ENCODE measurements at regions not wholly inside any gene's neighbourhood (a gene's known extent, or its start where the extent isn't known, plus 50 kb on each side); places are given as distances from the start of the nearest gene placed in this dataset.

GRCh38 chr11:71201936-71202597 lies 50.3 kb downstream of the SHANK2 start:
- no peak for DNase-seq (ENCODE audit: low spot score)

- no peak for DNase-seq (ENCODE audit: low spot score)
Measured at GRCh38 chr11:71201231-71201630, 51.1 kb downstream of the SHANK2 start.

GRCh38 chr11:71200761-71201160 lies 51.6 kb downstream of the SHANK2 start:
- no peak for DNase-seq (ENCODE audit: low spot score)

GRCh38 chr11:71200172-71200716 lies 52.1 kb downstream of the SHANK2 start:
- no peak for DNase-seq (ENCODE audit: low spot score)

GRCh38 chr11:71199226-71199820 lies 53.1 kb downstream of the SHANK2 start:
- DNase-seq (ENCODE audit: low spot score) = no peak

- no peak for DNase-seq (ENCODE audit: low spot score)
Measured at GRCh38 chr11:71198823-71199165, 53.6 kb downstream of the SHANK2 start.

GRCh38 chr11:71198141-71198822 lies 54.1 kb downstream of the SHANK2 start:
- DNase-seq (ENCODE audit: low spot score) = no peak

GRCh38 chr11:71197096-71197495 lies 55.3 kb downstream of the SHANK2 start:
- no peak for DNase-seq (ENCODE audit: low spot score)

- no peak for DNase-seq (ENCODE audit: low spot score)
Measured at GRCh38 chr11:71194710-71195109, 57.7 kb downstream of the SHANK2 start.

- no peak for DNase-seq (ENCODE audit: low spot score)
Measured at GRCh38 chr11:71193431-71193830, 58.9 kb downstream of the SHANK2 start.

- DNase-seq (ENCODE audit: low spot score) = no peak
Measured at GRCh38 chr11:71192629-71193028, 59.7 kb downstream of the SHANK2 start.

- DNase-seq (ENCODE audit: low spot score) = no peak
Measured at GRCh38 chr11:71191201-71191600, 61.2 kb downstream of the SHANK2 start.

- no peak for DNase-seq (ENCODE audit: low spot score)
Measured at GRCh38 chr11:71190551-71190950, 61.8 kb downstream of the SHANK2 start.

GRCh38 chr11:71189768-71190315 lies 62.5 kb downstream of the SHANK2 start:
- no peak for DNase-seq (ENCODE audit: low spot score)

GRCh38 chr11:71188886-71189767 lies 63.2 kb downstream of the SHANK2 start:
- DNase-seq (ENCODE audit: low spot score) = no peak

GRCh38 chr11:71188073-71188472 lies 64.3 kb downstream of the SHANK2 start:
- no peak for DNase-seq (ENCODE audit: low spot score)

- DNase-seq (ENCODE audit: low spot score) = no peak
Measured at GRCh38 chr11:71186806-71187205, 65.6 kb downstream of the SHANK2 start.

- no peak for DNase-seq (ENCODE audit: low spot score)
Measured at GRCh38 chr11:71185411-71185810, 67.0 kb downstream of the SHANK2 start.

GRCh38 chr11:71184421-71185210 lies 67.8 kb downstream of the SHANK2 start:
- DNase-seq (ENCODE audit: low spot score) = no peak

GRCh38 chr11:71183878-71184277 lies 68.5 kb downstream of the SHANK2 start:
- DNase-seq (ENCODE audit: low spot score) = no peak
